Neuronal stem cell (in vitro differentiated cells): ENCODE measurements at regions not wholly inside any gene's neighbourhood (a gene's known extent, or its start where the extent isn't known, plus 50 kb on each side); places are given as distances from the start of the nearest gene placed in this dataset.
"Not testable (repeated sequence)": the region's sequence is repeated elsewhere in the genome, so short reads cannot be mapped to it uniquely, and the experiment has no call there.

ENCODE experiments used
- DNase-seq: peaks from one replicate; pipeline ENCODE4 v3.0.0-alpha.2; 2013; ENCODE audit warnings: low spot score
- H2AFZ ChIP-seq: one replicate; pipeline ENCODE4 v1.6.1; 2013; ENCODE audit warnings: mild to moderate bottlenecking, low read length, inconsistent platforms
- H2AK5ac ChIP-seq: 2 replicates; pipeline ENCODE4 v1.6.1; 2013; ENCODE audit warnings: low read depth, mild to moderate bottlenecking, inconsistent platforms, low read length, moderate library complexity, mixed read lengths
- H2BK120ac ChIP-seq: 2 replicates; pipeline ENCODE4 v1.6.1; 2013; ENCODE audit warnings: low read depth, mild to moderate bottlenecking, inconsistent platforms, low read length, moderate library complexity, mixed read lengths
- H2BK12ac ChIP-seq: one replicate; pipeline ENCODE4 v1.6.1; 2013; ENCODE audit warnings: low read length, inconsistent platforms
- H2BK15ac ChIP-seq: 2 replicates; pipeline ENCODE4 v1.6.1; 2013; ENCODE audit warnings: mild to moderate bottlenecking, low read length, inconsistent platforms, mixed read lengths
- H2BK5ac ChIP-seq: one replicate; pipeline ENCODE4 v1.6.1; 2013; ENCODE audit warnings: inconsistent platforms, mild to moderate bottlenecking, low read length, moderate library complexity
- H3K14ac ChIP-seq: one replicate; pipeline ENCODE4 v1.6.1; 2013; ENCODE audit warnings: low read length, inconsistent platforms
- H3K18ac ChIP-seq: 2 replicates; pipeline ENCODE4 v1.6.1; 2013; ENCODE audit warnings: low read length, inconsistent platforms
- H3K23ac ChIP-seq: 2 replicates; pipeline ENCODE4 v1.6.1; 2013; ENCODE audit warnings: low read depth, mild to moderate bottlenecking, mixed read lengths, low read length, inconsistent platforms; ENCODE audit not compliant: poor library complexity
- H3K27ac ChIP-seq: replicated peaks from 3 replicates; pipeline ENCODE4 v1.5.1; 2013; ENCODE audit warnings: low read length, inconsistent platforms
- H3K27me3 ChIP-seq, 3 experiments: 2 replicates each; pipeline ENCODE4 v1.6.1; 2013; ENCODE audit warnings: low read length in 3 of 3, mild to moderate bottlenecking in 2 of 3, inconsistent platforms in 1 of 3, low read depth in 1 of 3, mixed read lengths in 1 of 3, moderate library complexity in 1 of 3; ENCODE audit not compliant: control insufficient read depth in 3 of 3, insufficient read depth in 3 of 3
- H3K36me3 ChIP-seq, 2 donors: replicated peaks in 1 of 2; 2 replicates each; pipeline ENCODE4 v1.6.1; 2013; ENCODE audit warnings: low read length in 2 of 2; ENCODE audit not compliant: control insufficient read depth in 2 of 2, insufficient read depth in 2 of 2
- H3K4ac ChIP-seq: 2 replicates; pipeline ENCODE4 v1.6.1; 2013; ENCODE audit warnings: inconsistent platforms, mild to moderate bottlenecking, low read length, moderate library complexity
- H3K4me1 ChIP-seq, 2 donors: 1 replicate in 1 of 2; 2 replicates in 1 of 2; pipeline ENCODE4 v1.6.1; 2013; ENCODE audit warnings: low read length in 2 of 2, low read depth in 1 of 2; ENCODE audit not compliant: control insufficient read depth in 2 of 2, insufficient read depth in 1 of 2
- H3K4me2 ChIP-seq: one replicate; pipeline ENCODE4 v1.6.1; 2013; ENCODE audit warnings: mild to moderate bottlenecking, low read length, inconsistent platforms; ENCODE audit not compliant: insufficient read depth, poor library complexity, severe bottlenecking
- H3K4me3 ChIP-seq, 2 donors: 2 replicates each; pipeline ENCODE4 v1.5.1; 2013; ENCODE audit warnings: low read length in 2 of 2, mild to moderate bottlenecking in 2 of 2, inconsistent platforms in 1 of 2, moderate library complexity in 1 of 2
- H3K79me1 ChIP-seq: one replicate; pipeline ENCODE4 v1.6.1; 2013; ENCODE audit warnings: low read depth, mild to moderate bottlenecking, inconsistent platforms, low read length, moderate library complexity
- H3K9ac ChIP-seq: one replicate; pipeline ENCODE4 v1.6.1; 2013; ENCODE audit warnings: mild to moderate bottlenecking, low read depth, low read length, inconsistent platforms; ENCODE audit not compliant: poor library complexity
- H3K9me3 ChIP-seq, 2 donors: replicated peaks in 1 of 2; 2 replicates each; pipeline versions ENCODE3 to v1.6.1; 2013; ENCODE audit warnings: low read length in 2 of 2, mild to moderate bottlenecking in 2 of 2, inconsistent platforms in 1 of 2, low read depth in 1 of 2, mixed read lengths in 1 of 2, moderate library complexity in 1 of 2; ENCODE audit not compliant: control insufficient read depth in 2 of 2, insufficient read depth in 1 of 2
- H4K8ac ChIP-seq: one replicate; pipeline ENCODE4 v1.6.1; 2013; ENCODE audit warnings: low read depth, mild to moderate bottlenecking, inconsistent platforms, low read length, moderate library complexity
- H4K91ac ChIP-seq: one replicate; pipeline ENCODE4 v1.6.1; 2013; ENCODE audit warnings: low read length, low read depth, mild to moderate bottlenecking, inconsistent platforms; ENCODE audit not compliant: poor library complexity
- WGBS, 2 donors: extraction: QIAGEN DNeasy Blood & Tissue Kit; methylation state at CpG; one replicate each; pipeline ENCODE4 v1.1.7; 2013; ENCODE audit warnings: missing lambda C conversion rate in 2 of 2, mixed read lengths in 1 of 2; ENCODE audit not compliant: insufficient read length in 2 of 2, insufficient replicate concordance in 1 of 2; ENCODE audit errors: extremely low coverage in 2 of 2; 5-methylcytosine and 5-hydroxymethylcytosine counted together

DNA sequence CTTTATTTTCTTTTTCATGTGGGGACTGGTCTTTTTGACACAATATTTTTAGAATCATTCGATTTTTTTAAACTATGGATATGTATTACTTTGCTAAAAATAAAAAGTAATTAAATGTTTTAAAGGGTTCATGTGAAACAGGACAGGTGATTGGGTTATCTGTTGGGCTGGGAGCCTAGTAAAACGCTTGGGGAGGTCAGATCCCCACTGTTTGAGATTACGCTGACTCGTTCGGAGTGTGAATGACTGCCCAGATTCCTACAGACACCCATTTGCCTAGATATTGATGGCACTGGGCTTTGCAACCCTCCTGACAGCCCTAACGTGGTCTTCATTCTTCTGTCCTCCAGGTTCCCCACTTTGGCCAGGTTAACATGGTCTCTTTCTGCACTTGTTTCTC is 62.9 kb upstream of the UBASH3B start:
- Histone ChIP-seq H2BK12ac (no peak overlapping the region), H4K91ac (no peak overlapping the region), H2AK5ac (no peak overlapping the region), H2BK5ac (no peak overlapping the region), H3K4me2 (no peak overlapping the region), H3K36me3 (no peaks in the 10 kb centered on the region), H3K4me3 (no peak overlapping the region), H2BK120ac (no peak overlapping the region), H3K79me1 (no peaks in the 10 kb centered on the region), H4K8ac (no peak overlapping the region), H3K27me3 (peaks cover 0 to 4% (median 0%) of the 10 kb centered on the region in 3 experiments), H3K27ac (no peak overlapping the region), H3K4me1 (no peaks in the 10 kb centered on the region), H3K9ac (no peak overlapping the region), H2BK15ac (no peak overlapping the region), H3K23ac (no peak overlapping the region), H3K14ac (no peak overlapping the region), H2AFZ (no peak overlapping the region), H3K9me3 (no peaks in the 10 kb centered on the region), H3K4ac (no peak overlapping the region), H3K18ac (no peak overlapping the region)
- DNase-seq: no peak
- no CpG with 5 or more reads among the region's 6 CpGs for WGBS, 2 donors

DNA sequence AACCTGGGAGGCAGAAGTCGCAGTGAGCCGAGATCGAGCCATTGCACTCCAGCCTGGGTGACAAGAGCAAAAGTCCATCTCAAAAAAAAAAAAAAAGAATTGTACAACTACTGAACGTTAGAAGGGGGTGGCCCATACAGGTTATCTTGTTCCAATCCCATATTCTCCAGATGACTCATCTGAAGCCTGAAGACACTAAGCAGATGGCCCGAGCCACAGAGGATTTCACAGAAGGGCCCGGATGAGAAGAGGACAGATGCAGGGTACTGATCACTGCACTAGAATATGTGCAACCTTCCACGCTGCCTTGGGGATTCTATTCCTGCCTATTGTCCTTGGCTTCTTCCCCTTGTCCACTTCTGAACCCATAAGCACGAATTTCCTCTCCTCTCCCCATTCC is 70.9 kb upstream of the UBASH3B start:
- H3K4me1 ChIP-seq: peaks cover 2 to 3% of the 10 kb centered on the region in 2 donors
- H3K27me3 ChIP-seq: no peaks in the 10 kb centered on the region
- no peak overlapping the region for H3K4ac ChIP-seq
- no peak overlapping the region for H3K27ac ChIP-seq
- no peak overlapping the region for H2BK5ac ChIP-seq
- no peak overlapping the region for H3K4me3 ChIP-seq
- H2AK5ac ChIP-seq: no peak overlapping the region
- no peak overlapping the region for H3K9ac ChIP-seq
- no peak for DNase-seq
- peaks cover 1% of the 10 kb centered on the region for H3K79me1 ChIP-seq
- no peak overlapping the region for H4K91ac ChIP-seq
- no peak overlapping the region for H2BK15ac ChIP-seq
- no peak overlapping the region for H3K14ac ChIP-seq
- H3K23ac ChIP-seq: no peak overlapping the region
- no peak overlapping the region for H2BK120ac ChIP-seq
- H3K36me3 ChIP-seq: no peaks in the 10 kb centered on the region
- H4K8ac ChIP-seq: no peak overlapping the region
- no peak overlapping the region for H3K4me2 ChIP-seq
- H3K9me3 ChIP-seq: peaks cover 0 to 2% of the 10 kb centered on the region in 2 donors
- no peak overlapping the region for H2BK12ac ChIP-seq
- WGBS, 2 donors: no CpG with 5 or more reads among the region's 8 CpGs
- no peak overlapping the region for H2AFZ ChIP-seq
- no peak overlapping the region for H3K18ac ChIP-seq

DNA sequence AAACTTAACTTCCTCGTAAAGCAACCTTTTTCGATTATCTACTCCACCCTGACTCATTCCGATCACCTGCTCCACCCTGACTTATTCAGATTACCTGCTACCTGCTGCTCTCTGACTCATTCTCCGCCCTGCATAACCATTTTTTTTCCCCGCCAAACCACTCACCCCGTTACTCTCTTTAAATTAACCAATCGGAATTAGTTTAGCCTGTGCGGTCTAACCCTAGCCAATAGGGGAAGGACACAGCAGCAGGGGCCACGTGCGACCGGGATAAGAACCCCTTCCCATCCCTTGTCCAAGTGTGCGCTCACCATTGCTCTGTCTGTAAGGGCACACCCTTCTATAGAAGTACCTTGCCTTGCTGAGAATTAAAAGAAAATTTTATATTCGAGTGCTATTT is 75.5 kb upstream of the UBASH3B start:
- H3K9ac ChIP-seq, H3K36me3 ChIP-seq, H4K91ac ChIP-seq, DNase-seq, H2BK5ac ChIP-seq, H3K4me1 ChIP-seq, H3K27ac ChIP-seq, H2AFZ ChIP-seq, H2BK120ac ChIP-seq, H3K4ac ChIP-seq, H3K14ac ChIP-seq, H3K4me3 ChIP-seq, H2AK5ac ChIP-seq, H3K18ac ChIP-seq, H3K9me3 ChIP-seq, H3K27me3 ChIP-seq, H3K4me2 ChIP-seq, H2BK12ac ChIP-seq, H3K23ac ChIP-seq, H3K79me1 ChIP-seq, H4K8ac ChIP-seq, H2BK15ac ChIP-seq: not testable (repeated sequence)
- 100% methylated on average over 2 of the region's 13 CpGs; no CpG with 5 or more reads in 1 of the 2 donors for WGBS, 2 donors

DNA sequence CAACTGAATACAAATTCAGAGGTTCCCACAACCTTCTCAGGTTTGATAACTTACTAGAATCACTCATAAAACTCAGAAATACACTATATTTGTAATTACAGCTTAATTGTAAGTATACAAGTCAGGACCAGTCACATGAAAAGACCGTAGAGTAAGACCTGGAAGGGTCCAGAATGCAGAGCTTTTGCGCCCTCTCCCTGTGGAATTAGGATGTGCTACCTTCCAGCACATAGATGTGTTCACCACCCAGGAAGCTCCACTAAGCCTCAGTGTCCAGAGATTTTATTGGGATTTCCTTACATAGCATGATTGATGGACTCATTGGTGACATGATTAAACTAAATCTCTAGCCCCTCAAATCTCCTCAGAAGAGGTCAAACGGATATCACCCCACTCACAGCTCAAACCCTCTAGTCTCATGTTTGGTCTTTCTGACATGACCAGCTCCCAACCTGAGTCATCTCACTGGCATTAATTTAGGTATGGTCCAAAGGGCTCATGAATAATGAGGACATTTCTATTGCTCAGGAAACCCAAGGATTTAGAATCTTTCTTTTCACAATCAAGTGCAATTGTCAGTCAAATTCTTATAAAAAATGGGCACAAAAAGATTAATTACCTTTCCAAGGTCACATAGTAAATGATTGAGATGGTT is 77.2 kb upstream of the UBASH3B start:
- no peak overlapping the region for H2BK15ac ChIP-seq
- no peak overlapping the region for H3K27ac ChIP-seq
- H2AFZ ChIP-seq: no peak overlapping the region
- no peak overlapping the region for H3K14ac ChIP-seq
- H3K27me3 ChIP-seq: no peaks in the 10 kb centered on the region
- no peak overlapping the region for H3K4me2 ChIP-seq
- no peak overlapping the region for H3K4ac ChIP-seq
- no peak overlapping the region for H4K91ac ChIP-seq
- WGBS, 2 donors: no CpG with 5 or more reads among the region's 3 CpGs
- no peaks in the 10 kb centered on the region for H3K36me3 ChIP-seq
- H3K4me1 ChIP-seq: peaks cover 2 to 3% of the 10 kb centered on the region in 2 donors
- H2BK120ac ChIP-seq: no peak overlapping the region
- H3K18ac ChIP-seq: no peak overlapping the region
- H3K23ac ChIP-seq: no peak overlapping the region
- no peak overlapping the region for H3K9ac ChIP-seq
- H2BK5ac ChIP-seq: no peak overlapping the region
- no peak overlapping the region for H2AK5ac ChIP-seq
- DNase-seq: no peak
- H3K79me1 ChIP-seq: no peaks in the 10 kb centered on the region
- no peak overlapping the region for H2BK12ac ChIP-seq
- no peak overlapping the region for H3K4me3 ChIP-seq
- H4K8ac ChIP-seq: no peak overlapping the region
- peaks cover 2 to 6% of the 10 kb centered on the region in 2 donors for H3K9me3 ChIP-seq
